Mucosa of descending colon (tissue), 3 donors: ENCODE measurements at regions not wholly inside any gene's neighbourhood (a gene's known extent, or its start where the extent isn't known, plus 50 kb on each side); places are given as distances from the start of the nearest gene placed in this dataset.

Source experiments
- ATAC-seq: fragments of 200-7000 bp; cut with Tn5 transposase; one replicate; pipeline ENCODE4 v1.9.1; 2020; ENCODE audit warnings: mild to moderate bottlenecking, moderate library complexity
- DNase-seq, 3 donors: peaks; one replicate each; pipeline ENCODE4 v3.0.0-alpha.2; 2020
- H3K36me3 ChIP-seq: fragments of 200-600 bp; one replicate; pipeline ENCODE4 v1.8.0; 2021; ENCODE audit warnings: low read depth, mild to moderate bottlenecking
- H3K4me1 ChIP-seq: fragments of 200-600 bp; one replicate; pipeline ENCODE4 v1.8.0; 2021; ENCODE audit warnings: low read depth, mild to moderate bottlenecking
- H3K4me3 ChIP-seq: fragments of 200-600 bp; one replicate; pipeline ENCODE4 v1.8.0; 2021; ENCODE audit warnings: mild to moderate bottlenecking
- H3K9me3 ChIP-seq: fragments of 200-600 bp; one replicate; pipeline ENCODE4 v1.8.0; 2021; ENCODE audit warnings: mild to moderate bottlenecking
- intact Hi-C, 2 donors: fragments of 100-400 bp; cut with DNase I in 1 of 2; cut with micrococcal nuclease in 1 of 2; formaldehyde crosslinking; loops; one replicate each; pipeline versions ENCODE4 v1.11.0 to v1.11.1; 2022; cut with DNase I, micrococcal nuclease
- TF ChIP-seq, protein P1 (sequence below): fragments of 200-600 bp; IDR thresholded peaks from one replicate; pipeline ENCODE4 v1.8.0; 2022; ENCODE audit warnings: antibody characterized with exemption, mild to moderate bottlenecking
- donor health status: DM: no; HTN: no; CAD: no; lungs with moderate emphysema.
- donor health status: DM: no; HTN: no; CAD: no.
- donor health status: DM: no; HTN: yes; CAD: no.

DNA sequence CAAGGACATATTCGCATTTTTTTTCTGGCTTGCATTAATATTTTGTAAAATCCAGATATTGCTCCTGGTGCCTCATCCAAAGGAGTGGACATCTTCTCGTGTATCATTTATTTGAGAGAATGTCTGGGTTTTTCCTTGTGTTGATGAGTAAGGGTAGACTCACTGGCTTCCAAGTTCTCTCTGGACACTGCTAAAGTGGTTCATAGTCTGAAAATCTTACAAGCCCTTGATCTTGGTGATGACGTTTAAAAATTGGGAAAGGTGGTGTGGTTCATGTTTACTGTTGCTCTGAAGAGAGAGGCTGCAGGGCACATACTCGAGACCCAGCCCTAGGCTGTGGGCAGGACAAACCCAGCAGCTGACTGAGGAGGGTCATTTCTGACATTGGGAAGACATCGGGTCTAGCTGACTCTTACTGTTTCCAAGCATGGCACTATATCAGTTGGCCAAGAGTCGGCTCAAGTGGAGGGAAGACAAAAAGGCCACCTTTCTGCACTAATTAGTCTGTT lies 296.2 kb downstream of the LMX1A start:
- intact Hi-C loops = no loop called here
- Histone ChIP-seq H3K9me3 (no peaks in the 10 kb centered on the region), H3K4me1 (no peaks in the 10 kb centered on the region), H3K4me3 (no peak overlapping the region), H3K36me3 (no peaks in the 10 kb centered on the region)
- TF ChIP-seq, protein P1, sequence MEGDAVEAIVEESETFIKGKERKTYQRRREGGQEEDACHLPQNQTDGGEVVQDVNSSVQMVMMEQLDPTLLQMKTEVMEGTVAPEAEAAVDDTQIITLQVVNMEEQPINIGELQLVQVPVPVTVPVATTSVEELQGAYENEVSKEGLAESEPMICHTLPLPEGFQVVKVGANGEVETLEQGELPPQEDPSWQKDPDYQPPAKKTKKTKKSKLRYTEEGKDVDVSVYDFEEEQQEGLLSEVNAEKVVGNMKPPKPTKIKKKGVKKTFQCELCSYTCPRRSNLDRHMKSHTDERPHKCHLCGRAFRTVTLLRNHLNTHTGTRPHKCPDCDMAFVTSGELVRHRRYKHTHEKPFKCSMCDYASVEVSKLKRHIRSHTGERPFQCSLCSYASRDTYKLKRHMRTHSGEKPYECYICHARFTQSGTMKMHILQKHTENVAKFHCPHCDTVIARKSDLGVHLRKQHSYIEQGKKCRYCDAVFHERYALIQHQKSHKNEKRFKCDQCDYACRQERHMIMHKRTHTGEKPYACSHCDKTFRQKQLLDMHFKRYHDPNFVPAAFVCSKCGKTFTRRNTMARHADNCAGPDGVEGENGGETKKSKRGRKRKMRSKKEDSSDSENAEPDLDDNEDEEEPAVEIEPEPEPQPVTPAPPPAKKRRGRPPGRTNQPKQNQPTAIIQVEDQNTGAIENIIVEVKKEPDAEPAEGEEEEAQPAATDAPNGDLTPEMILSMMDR = no peak
- ATAC-seq = no peak
- DNase-seq = no peak

- H3K4me3 ChIP-seq = no peak overlapping the region
- TF ChIP-seq, protein P1 = no peak
- no peak for ATAC-seq
- H3K4me1 ChIP-seq = no peaks in the 10 kb centered on the region
- no peaks in the 10 kb centered on the region for H3K9me3 ChIP-seq
- DNase-seq = no peak
- no peaks in the 10 kb centered on the region for H3K36me3 ChIP-seq
- intact Hi-C loops = no loop called here
Measured at GRCh38 chr1:165057956-165058355, 298.6 kb downstream of the LMX1A start.

DNA sequence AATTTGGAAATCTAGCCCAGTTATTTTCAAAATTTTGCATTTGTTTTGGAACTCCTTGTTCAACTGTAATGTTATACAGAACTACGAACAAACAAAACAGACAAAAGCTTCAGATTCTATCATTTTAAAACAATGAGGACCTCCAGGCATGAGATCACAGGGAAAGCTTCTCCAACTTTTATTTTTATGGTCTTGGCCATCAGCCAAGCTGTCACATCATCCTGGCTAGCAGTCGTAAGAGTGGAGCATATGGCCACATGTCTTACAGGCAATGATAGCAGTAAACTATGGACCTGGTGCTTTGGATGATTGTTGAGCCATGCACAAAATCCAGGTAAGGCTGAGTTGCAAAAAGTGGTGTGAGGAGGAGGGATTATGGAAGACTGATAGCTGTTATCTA lies 299.6 kb downstream of the LMX1A start:
- H3K4me3 ChIP-seq = no peak overlapping the region
- ATAC-seq = no peak
- no peak for DNase-seq
- TF ChIP-seq, protein P1 = no peak
- intact Hi-C loops = no loop called here
- no peaks in the 10 kb centered on the region for H3K36me3 ChIP-seq
- H3K4me1 ChIP-seq = no peaks in the 10 kb centered on the region
- no peaks in the 10 kb centered on the region for H3K9me3 ChIP-seq

GRCh38 chr1:165055581-165055980 lies 300.9 kb downstream of the LMX1A start:
- ATAC-seq = no peak

GRCh38 chr1:165054627-165055026 lies 301.9 kb downstream of the LMX1A start:
- DNase-seq (no peak), ATAC-seq (no peak)
- TF ChIP-seq, protein P1 = no peak
- no peaks in the 10 kb centered on the region for H3K4me1 ChIP-seq
- H3K9me3 ChIP-seq = no peaks in the 10 kb centered on the region
- intact Hi-C loops = no loop called here
- H3K36me3 ChIP-seq = no peaks in the 10 kb centered on the region
- H3K4me3 ChIP-seq = no peak overlapping the region

More at GRCh38 chr1:165055581-165055980, 300.9 kb downstream of the LMX1A start:
- H3K4me3 ChIP-seq = no peak overlapping the region
- TF ChIP-seq, protein P1 = no peak
- intact Hi-C loops = no loop called here
- no peak for DNase-seq
- no peaks in the 10 kb centered on the region for H3K4me1 ChIP-seq
- no peaks in the 10 kb centered on the region for H3K9me3 ChIP-seq
- no peaks in the 10 kb centered on the region for H3K36me3 ChIP-seq

DNA sequence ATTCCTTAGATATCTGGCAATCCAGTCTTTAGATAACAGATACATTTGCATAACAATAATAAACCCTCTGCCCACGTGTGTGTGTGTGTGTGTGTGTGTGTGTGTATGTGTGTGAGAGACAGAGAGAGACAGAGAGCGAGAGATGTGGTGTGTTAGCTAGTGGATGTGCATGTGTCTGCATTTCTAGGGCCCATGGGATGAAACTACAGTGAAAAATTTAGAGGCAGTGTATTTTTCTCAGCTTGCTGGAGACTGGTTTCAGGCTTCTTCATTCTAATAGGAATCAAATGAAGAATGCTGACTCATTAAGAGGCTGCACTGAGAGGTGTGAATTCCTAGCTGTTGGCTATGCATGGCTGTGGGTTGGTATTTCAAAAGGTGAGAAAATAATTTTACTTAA lies 303.2 kb downstream of the LMX1A start:
- intact Hi-C loops = no loop called here
- TF ChIP-seq, protein P1 = no peak
- Histone ChIP-seq H3K4me3 (no peak overlapping the region), H3K9me3 (no peaks in the 10 kb centered on the region), H3K36me3 (no peaks in the 10 kb centered on the region), H3K4me1 (no peaks in the 10 kb centered on the region)
- no peak for DNase-seq
- no peak for ATAC-seq
